Nephron progenitor cell (in vitro differentiated cells): ENCODE measurements at regions not wholly inside any gene's neighbourhood (a gene's known extent, or its start where the extent isn't known, plus 50 kb on each side); places are given as distances from the start of the nearest gene placed in this dataset.

Experiments used
- DNase-seq: peaks from one replicate; pipeline ENCODE4 v3.0.0; 2021
- H3K27ac Mint-ChIP-seq: 2 replicates; pipeline ENCODE4 v1.8.0; 2021; ENCODE audit warnings: mild to moderate bottlenecking, moderate library complexity, mixed read lengths
- H3K27me3 Mint-ChIP-seq: 2 replicates; pipeline ENCODE4 v1.8.0; 2021; ENCODE audit warnings: mild to moderate bottlenecking, low read depth, mixed read lengths; ENCODE audit not compliant: poor library complexity
- H3K36me3 Mint-ChIP-seq: 2 replicates; pipeline ENCODE4 v1.8.0; 2021; ENCODE audit warnings: low read depth, mixed read lengths
- H3K4me1 Mint-ChIP-seq: 2 replicates; pipeline ENCODE4 v1.8.0; 2021; ENCODE audit warnings: mixed read lengths
- H3K4me3 Mint-ChIP-seq: 2 replicates; pipeline ENCODE4 v1.8.0; 2021; ENCODE audit warnings: mild to moderate bottlenecking, moderate library complexity, mixed read lengths
- H3K9me3 Mint-ChIP-seq: 2 replicates; pipeline ENCODE4 v1.8.0; 2021; ENCODE audit warnings: mild to moderate bottlenecking, moderate library complexity, mixed read lengths
- TF ChIP-seq, protein P1 (sequence below): fragments of 200-600 bp; sonication (generic); IDR thresholded peaks from 2 replicates; pipeline ENCODE4 v1.5.0; 2021; ENCODE audit warnings: antibody characterized with exemption

DNA sequence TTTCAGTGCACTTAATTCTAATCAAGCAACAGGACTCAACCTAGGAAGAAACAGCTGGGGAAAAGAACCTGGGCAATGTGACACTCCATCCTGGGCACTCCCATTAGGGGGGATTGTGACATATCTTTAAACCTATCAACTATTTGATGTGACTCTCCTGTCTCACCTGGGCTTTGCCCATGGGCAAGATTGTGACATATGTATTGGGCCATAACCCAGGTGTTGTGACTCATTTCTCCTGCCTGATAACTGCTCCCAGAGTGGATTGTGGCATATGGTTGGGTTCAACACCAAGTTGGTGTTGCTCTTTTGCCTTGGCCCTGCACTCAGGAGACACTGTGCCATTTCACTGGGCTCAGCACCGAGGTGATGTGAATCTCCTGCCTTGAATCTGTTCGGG lies 82.6 kb downstream of the ZNF723 start:
- Mint-ChIP-seq H3K36me3 (no peaks in the 10 kb centered on the region), H3K4me3 (no peak overlapping the region), H3K27ac (no peak overlapping the region), H3K4me1 (no peaks in the 10 kb centered on the region), H3K9me3 (peaks cover 83% of the 10 kb centered on the region), H3K27me3 (peaks cover 2% of the 10 kb centered on the region)
- TF ChIP-seq, protein P1, sequence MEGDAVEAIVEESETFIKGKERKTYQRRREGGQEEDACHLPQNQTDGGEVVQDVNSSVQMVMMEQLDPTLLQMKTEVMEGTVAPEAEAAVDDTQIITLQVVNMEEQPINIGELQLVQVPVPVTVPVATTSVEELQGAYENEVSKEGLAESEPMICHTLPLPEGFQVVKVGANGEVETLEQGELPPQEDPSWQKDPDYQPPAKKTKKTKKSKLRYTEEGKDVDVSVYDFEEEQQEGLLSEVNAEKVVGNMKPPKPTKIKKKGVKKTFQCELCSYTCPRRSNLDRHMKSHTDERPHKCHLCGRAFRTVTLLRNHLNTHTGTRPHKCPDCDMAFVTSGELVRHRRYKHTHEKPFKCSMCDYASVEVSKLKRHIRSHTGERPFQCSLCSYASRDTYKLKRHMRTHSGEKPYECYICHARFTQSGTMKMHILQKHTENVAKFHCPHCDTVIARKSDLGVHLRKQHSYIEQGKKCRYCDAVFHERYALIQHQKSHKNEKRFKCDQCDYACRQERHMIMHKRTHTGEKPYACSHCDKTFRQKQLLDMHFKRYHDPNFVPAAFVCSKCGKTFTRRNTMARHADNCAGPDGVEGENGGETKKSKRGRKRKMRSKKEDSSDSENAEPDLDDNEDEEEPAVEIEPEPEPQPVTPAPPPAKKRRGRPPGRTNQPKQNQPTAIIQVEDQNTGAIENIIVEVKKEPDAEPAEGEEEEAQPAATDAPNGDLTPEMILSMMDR: no peak
- DNase-seq: no peak

GRCh38 chr19:22918221-22918620 lies 84.8 kb downstream of the ZNF728 start:
- H3K9me3 Mint-ChIP-seq: peaks cover 87% of the 10 kb centered on the region
- TF ChIP-seq, protein P1: no peak
- H3K4me1 Mint-ChIP-seq: no peaks in the 10 kb centered on the region
- H3K27me3 Mint-ChIP-seq: peaks cover 2% of the 10 kb centered on the region
- no peak overlapping the region for H3K4me3 Mint-ChIP-seq
- no peak overlapping the region for H3K27ac Mint-ChIP-seq
- DNase-seq: no peak
- H3K36me3 Mint-ChIP-seq: no peaks in the 10 kb centered on the region

DNA sequence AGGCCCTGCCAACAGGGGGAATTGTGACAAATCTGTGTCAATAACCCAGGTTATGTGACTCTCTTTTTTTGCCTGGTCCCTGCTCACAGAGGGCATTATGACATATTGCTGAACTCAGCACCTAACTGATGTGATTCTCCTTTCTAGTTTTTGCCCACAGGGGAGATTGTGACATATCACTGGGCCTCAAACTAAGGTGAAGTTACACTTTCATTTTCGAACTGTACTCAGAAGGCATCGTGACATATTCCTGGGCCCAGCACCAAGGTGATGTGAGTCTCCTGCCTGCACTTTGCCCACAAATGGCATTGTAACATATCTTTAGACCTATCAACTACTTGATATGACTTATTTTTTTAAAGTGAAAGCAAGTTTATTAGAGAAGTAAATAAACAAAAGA lies 83.0 kb downstream of the ZNF728 start:
- H3K4me3 Mint-ChIP-seq: no peak overlapping the region
- TF ChIP-seq, protein P1: no peak
- H3K4me1 Mint-ChIP-seq: no peaks in the 10 kb centered on the region
- H3K27ac Mint-ChIP-seq: no peak overlapping the region
- H3K27me3 Mint-ChIP-seq: peaks cover under 1% of the 10 kb centered on the region
- H3K36me3 Mint-ChIP-seq: no peaks in the 10 kb centered on the region
- no peak for DNase-seq
- peaks cover 91% of the 10 kb centered on the region for H3K9me3 Mint-ChIP-seq
